ENCODE measurements at regions not wholly inside any gene's neighbourhood (a gene's known extent, or its start where the extent isn't known, plus 50 kb on each side); places are given as distances from the start of the nearest gene placed in this dataset.
A peak's percentile ranks its signal among the peaks of the same experiment; 100 is the strongest.

GRCh38 chr4:113825272-113825671, 63.7 kb upstream of the CAMK2D start:
- Mint-ChIP-seq H3K4me1 (peaks cover 28% of the 10 kb centered on the region), H3K4me3 (no peak overlapping the region), H3K27ac (no peak overlapping the region), H3K9me3 (ENCODE audit: low read depth) (no peaks in the 10 kb centered on the region), H3K36me3 (no peaks in the 10 kb centered on the region), H3K27me3 (peaks cover 4% of the 10 kb centered on the region)
- CTCF ChIA-PET: no interaction called here
- ATAC-seq: no peak
- DNase-seq: peak; percentile 42

DNA sequence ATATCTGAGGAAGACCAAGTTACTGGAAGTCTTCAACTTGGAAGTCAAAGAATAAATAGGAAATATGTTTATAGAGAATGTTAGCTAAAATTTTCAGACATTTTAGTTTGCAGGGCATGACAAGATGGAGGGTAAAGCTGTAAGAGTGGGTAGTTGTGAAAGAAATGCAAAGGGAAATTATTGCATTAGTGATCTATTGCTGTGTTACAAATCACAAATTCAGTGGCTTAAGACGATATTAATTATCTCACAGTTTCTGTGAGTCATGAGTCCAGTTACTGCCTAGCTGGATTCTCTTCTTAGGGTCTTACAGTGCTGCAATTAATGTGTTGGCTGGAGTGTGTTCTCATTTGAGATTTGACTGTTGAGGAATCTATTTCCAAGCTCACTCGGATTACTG, 62.9 kb upstream of the CAMK2D start:
- CTCF ChIA-PET: no interaction called here
- no peak for DNase-seq
- H3K4me1 Mint-ChIP-seq: peaks cover 28% of the 10 kb centered on the region
- peaks cover 3% of the 10 kb centered on the region for H3K27me3 Mint-ChIP-seq
- no peak overlapping the region for H3K27ac Mint-ChIP-seq
- no peaks in the 10 kb centered on the region for H3K36me3 Mint-ChIP-seq
- H3K4me3 Mint-ChIP-seq: no peak overlapping the region
- ATAC-seq: no peak
- H3K9me3 Mint-ChIP-seq (ENCODE audit: low read depth): no peaks in the 10 kb centered on the region

DNA sequence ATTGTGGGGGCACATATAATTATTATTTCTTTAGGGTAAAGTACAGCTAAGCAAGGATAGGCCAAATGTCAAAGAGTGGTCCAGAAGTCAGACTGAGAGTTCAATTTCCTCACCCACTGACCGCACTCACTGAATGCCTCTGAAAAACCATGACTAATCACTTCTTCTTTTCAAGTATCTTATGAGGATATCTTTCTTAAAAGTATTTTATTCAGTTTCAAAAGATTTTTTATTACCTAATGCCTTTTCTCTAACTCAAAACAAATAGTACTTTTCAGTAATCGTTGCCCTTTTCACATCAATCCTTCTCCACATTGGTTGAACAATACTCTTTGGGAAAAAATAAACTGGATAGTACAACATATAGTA, 61.7 kb upstream of the CAMK2D start:
- peak; percentile 67 for ATAC-seq
- H3K27ac Mint-ChIP-seq: no peak overlapping the region

GRCh38 chr4:113822555-113823290, 61.2 kb upstream of the CAMK2D start:
- CTCF ChIA-PET: no interaction called here

More for the DNA sequence above, 61.7 kb upstream of the CAMK2D start:
- CTCF ChIA-PET: no interaction called here
- Mint-ChIP-seq H3K27me3 (no peaks in the 10 kb centered on the region), H3K4me3 (no peak overlapping the region), H3K9me3 (ENCODE audit: low read depth) (no peaks in the 10 kb centered on the region), H3K4me1 (peaks cover 28% of the 10 kb centered on the region), H3K36me3 (no peaks in the 10 kb centered on the region)
- no peak for DNase-seq

DNA sequence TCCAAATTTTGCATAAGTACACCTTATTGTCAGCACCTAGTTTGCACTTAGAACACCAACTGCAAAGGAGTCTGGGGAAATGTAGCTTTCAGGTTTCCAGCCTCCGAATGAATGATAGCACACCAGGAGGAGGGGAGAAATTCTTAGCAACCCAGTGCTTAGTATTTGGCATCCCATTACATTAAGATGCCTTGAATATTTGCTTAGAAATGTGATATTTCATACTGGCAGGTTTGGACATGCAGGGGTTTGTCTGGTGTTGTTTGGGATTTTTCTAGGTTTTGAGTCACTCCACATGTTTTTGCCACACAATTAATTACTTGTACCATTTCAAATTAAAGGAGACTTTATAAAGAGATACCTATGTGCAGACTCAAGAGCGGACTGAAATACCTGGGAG, 60.3 kb upstream of the CAMK2D start:
- Mint-ChIP-seq H3K27ac (no peak overlapping the region), H3K9me3 (ENCODE audit: low read depth) (no peaks in the 10 kb centered on the region), H3K27me3 (no peaks in the 10 kb centered on the region), H3K4me3 (no peak overlapping the region), H3K36me3 (no peaks in the 10 kb centered on the region), H3K4me1 (peaks cover 28% of the 10 kb centered on the region)
- ATAC-seq: no peak
- DNase-seq: no peak
- CTCF ChIA-PET: no interaction called here

More at GRCh38 chr4:113822555-113823290, 61.2 kb upstream of the CAMK2D start:
- Mint-ChIP-seq H3K36me3 (no peaks in the 10 kb centered on the region), H3K27me3 (no peaks in the 10 kb centered on the region), H3K4me1 (peaks cover 28% of the 10 kb centered on the region), H3K4me3 (no peak overlapping the region), H3K27ac (no peak overlapping the region), H3K9me3 (ENCODE audit: low read depth) (no peaks in the 10 kb centered on the region)
- ATAC-seq: peak; percentile 55
- no peak for DNase-seq

DNA sequence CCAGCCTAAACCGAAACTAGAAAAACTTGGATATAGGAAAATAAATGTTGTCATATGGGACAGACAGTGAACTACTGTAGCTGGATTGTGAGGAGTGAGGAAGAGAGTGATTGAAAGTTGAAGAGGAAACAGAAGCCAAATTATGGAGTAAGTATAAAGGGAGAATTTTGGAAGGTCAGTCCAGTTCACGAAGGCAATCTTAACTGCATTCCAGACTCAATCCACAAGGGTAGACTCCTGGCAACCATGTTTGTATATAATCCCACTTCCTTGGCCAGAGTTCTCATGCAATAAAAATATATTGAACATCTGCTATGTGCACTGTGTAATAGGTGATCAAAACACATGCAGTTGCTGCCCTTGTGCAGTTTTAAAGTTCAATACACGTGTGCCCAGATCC, 58.6 kb upstream of the CAMK2D start:
- no peaks in the 10 kb centered on the region for H3K9me3 Mint-ChIP-seq (ENCODE audit: low read depth)
- H3K4me3 Mint-ChIP-seq: no peak overlapping the region
- CTCF ChIA-PET: no interaction called here
- no peaks in the 10 kb centered on the region for H3K36me3 Mint-ChIP-seq
- H3K27me3 Mint-ChIP-seq: no peaks in the 10 kb centered on the region
- ATAC-seq (no peak), DNase-seq (no peak)
- no peak overlapping the region for H3K27ac Mint-ChIP-seq
- H3K4me1 Mint-ChIP-seq: peaks cover 22% of the 10 kb centered on the region

DNA sequence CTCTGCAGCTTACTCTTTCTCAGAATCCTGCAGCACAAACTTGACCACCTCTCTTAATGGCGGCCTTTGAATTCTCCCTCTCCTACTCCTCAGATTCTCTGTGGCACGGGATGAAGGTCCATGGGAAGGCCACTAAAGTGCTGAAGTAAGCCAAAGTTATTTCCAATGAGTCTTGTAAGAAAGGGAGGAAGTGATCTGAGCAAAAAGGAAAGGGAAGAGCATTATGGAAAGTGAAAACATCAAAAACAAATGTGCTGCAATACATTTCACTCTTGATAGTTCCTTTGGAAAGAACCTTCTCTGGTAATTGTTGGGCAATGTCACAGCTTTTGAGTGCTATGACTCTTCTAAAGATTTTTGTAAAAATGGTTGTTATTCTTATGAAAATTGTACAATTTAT, 54.3 kb upstream of the CAMK2D start:
- H3K36me3 Mint-ChIP-seq: no peaks in the 10 kb centered on the region
- ATAC-seq (no peak), DNase-seq (no peak)
- no peak overlapping the region for H3K27ac Mint-ChIP-seq
- H3K9me3 Mint-ChIP-seq (ENCODE audit: low read depth): no peaks in the 10 kb centered on the region
- H3K4me3 Mint-ChIP-seq: no peak overlapping the region
- peaks cover 2% of the 10 kb centered on the region for H3K27me3 Mint-ChIP-seq
- no peaks in the 10 kb centered on the region for H3K4me1 Mint-ChIP-seq
- CTCF ChIA-PET: no interaction called here

DNA sequence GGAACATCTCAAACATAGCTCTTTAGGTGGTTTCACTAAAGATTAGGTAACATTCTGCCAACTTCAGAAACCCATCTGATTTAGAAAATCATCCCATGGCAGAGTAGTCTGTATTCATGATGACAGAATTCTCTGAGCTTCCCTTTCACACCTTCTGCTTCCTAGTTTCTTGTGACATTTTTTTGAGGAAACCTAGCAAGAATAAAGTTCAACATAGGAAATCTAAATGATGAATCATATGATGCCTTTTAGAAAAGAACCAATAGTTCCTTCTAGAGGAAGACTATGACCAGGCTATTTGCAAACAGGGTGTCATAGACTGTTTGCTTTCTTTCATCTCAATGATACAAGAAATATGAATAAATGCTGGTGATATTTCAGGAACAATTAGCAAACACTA, 49.8 kb upstream of the CAMK2D start:
- H3K9me3 Mint-ChIP-seq (ENCODE audit: low read depth): no peaks in the 10 kb centered on the region
- peaks cover 2% of the 10 kb centered on the region for H3K36me3 Mint-ChIP-seq
- CTCF ChIA-PET: no interaction called here
- DNase-seq (no peak), ATAC-seq (no peak)
- H3K27ac Mint-ChIP-seq: no peak overlapping the region
- peaks cover 2% of the 10 kb centered on the region for H3K27me3 Mint-ChIP-seq
- no peak overlapping the region for H3K4me3 Mint-ChIP-seq
- no peaks in the 10 kb centered on the region for H3K4me1 Mint-ChIP-seq

All from activated CD8-positive, alpha-beta memory T cell treated with anti-CD3 and anti-CD28 coated beads, Interleukin-2, amount 10 ng/mL, durations not matched to agents 7 days and 5 days (primary cell).